H1 (cell line): ENCODE measurements at regions not wholly inside any gene's neighbourhood (a gene's known extent, or its start where the extent isn't known, plus 50 kb on each side); places are given as distances from the start of the nearest gene placed in this dataset.

Experiments
- CTCF ChIA-PET: fragments of 300-600 bp; sonication (Branson Sonifier 250); formaldehyde crosslinking; loops from one replicate; lab custom pipeline; 2021; ENCODE audit not compliant: partially characterized antibody; lab: Charles Lee
- POLR2A ChIA-PET: fragments of 300-600 bp; sonication (Branson Sonifier 250); formaldehyde crosslinking; loops from one replicate; lab custom pipeline; 2021; ENCODE audit warnings: inconsistent platforms; ENCODE audit not compliant: partially characterized antibody; lab: Charles Lee
- DNase-seq, 2 experiments: peaks; one replicate each; pipeline versions ENCODE4 v3.0.0 to v3.0.0-alpha.2; 2010 to 2022; ENCODE audit warnings: low spot score in 2 of 2, low read depth in 1 of 2, mixed read lengths in 1 of 2
- FAIRE-seq: peaks from 2 replicates; lab custom pipeline; 2011; peaks lifted over from hg19 to GRCh38; lab: Jason Lieb, UNC
- H2AFZ ChIP-seq: 2 replicates; pipeline ENCODE4 v1.8.1; 2012; ENCODE audit warnings: low read length, inconsistent platforms
- H2AK5ac ChIP-seq: 2 replicates; pipeline ENCODE4 v1.6.1; 2013; ENCODE audit warnings: low read depth, low read length
- H2BK120ac ChIP-seq: replicated peaks from 2 replicates; pipeline ENCODE3; 2013; ENCODE audit warnings: low read depth, low read length, inconsistent platforms
- H2BK12ac ChIP-seq: 2 replicates; pipeline ENCODE4 v1.6.1; 2013; ENCODE audit warnings: low read depth, low read length
- H2BK15ac ChIP-seq: 2 replicates; pipeline ENCODE4 v1.6.1; 2013; ENCODE audit warnings: low read length
- H2BK20ac ChIP-seq: 2 replicates; pipeline ENCODE4 v1.6.1; 2013; ENCODE audit warnings: low read length
- H2BK5ac ChIP-seq: 2 replicates; pipeline ENCODE4 v1.6.1; 2013; ENCODE audit warnings: low read depth, low read length
- H3K14ac ChIP-seq: 2 replicates; pipeline ENCODE4 v1.6.1; 2013; ENCODE audit warnings: inconsistent platforms; ENCODE audit not compliant: insufficient read length
- H3K18ac ChIP-seq: 2 replicates; pipeline ENCODE4 v1.6.1; 2013; ENCODE audit warnings: low read length; ENCODE audit errors: extremely low read depth
- H3K23ac ChIP-seq: 2 replicates; pipeline ENCODE4 v1.6.1; 2013; ENCODE audit warnings: inconsistent platforms; ENCODE audit not compliant: insufficient read length
- H3K23me2 ChIP-seq: 2 replicates; pipeline ENCODE4 v1.6.1; 2013; ENCODE audit warnings: low read depth, low read length
- H3K27ac ChIP-seq: 2 replicates; pipeline ENCODE4 v1.6.1; 2011; ENCODE audit warnings: low read depth, low read length, inconsistent platforms
- H3K27me3 ChIP-seq, 4 experiments: replicated peaks in 1 of 4; 1 replicate in 1 of 4; 2 replicates in 3 of 4; pipeline versions ENCODE4 v1.6.1 to v1.8.1; 2011 to 2013; ENCODE audit warnings: low read length in 3 of 4, mild to moderate bottlenecking in 3 of 4, inconsistent platforms in 2 of 4, mixed read lengths in 2 of 4, moderate library complexity in 1 of 4; ENCODE audit not compliant: control insufficient read depth in 3 of 4, insufficient read depth in 3 of 4; ENCODE audit errors: extremely low read depth in 1 of 4
- H3K36me3 ChIP-seq, 4 experiments: 2 replicates each; pipeline versions ENCODE4 v1.6.1 to v1.8.1; 2011 to 2013; ENCODE audit warnings: mild to moderate bottlenecking in 4 of 4, low read length in 3 of 4, moderate library complexity in 2 of 4, control low read depth in 1 of 4, inconsistent platforms in 1 of 4; ENCODE audit not compliant: insufficient read depth in 4 of 4, control insufficient read depth in 2 of 4
- H3K4ac ChIP-seq: replicated peaks from 2 replicates; pipeline ENCODE3; 2013; ENCODE audit warnings: low read length, low read depth, mixed read lengths, inconsistent platforms; ENCODE audit not compliant: insufficient read length
- H3K4me1 ChIP-seq, 4 experiments: replicated peaks in 1 of 4; 1 replicate in 1 of 4; 2 replicates in 3 of 4; pipeline versions ENCODE4 v1.6.1 to v1.8.1; 2011 to 2013; ENCODE audit warnings: low read length in 3 of 4, inconsistent platforms in 2 of 4, mixed read lengths in 1 of 4; ENCODE audit not compliant: insufficient read depth in 4 of 4, control insufficient read depth in 3 of 4
- H3K4me2 ChIP-seq, 2 experiments: 2 replicates each; pipeline versions ENCODE4 v1.6.1 to v1.8.1; 2011 to 2013; ENCODE audit warnings: low read depth in 2 of 2, low read length in 2 of 2, control low read depth in 1 of 2, inconsistent platforms in 1 of 2, mild to moderate bottlenecking in 1 of 2; ENCODE audit not compliant: insufficient read depth in 1 of 2
- H3K4me3 ChIP-seq, 4 experiments: fragments of 200-600, 300-600 bp in 1 of 4; sonication (generic), shearing (Covaris generic), sonication (Bioruptor Twin) in 1 of 4; 2 replicates each; pipeline versions ENCODE4 v1.5.1 to v1.8.1; 2011 to 2016; ENCODE audit warnings: low read length in 4 of 4, low read depth in 3 of 4, control low read depth in 2 of 4, inconsistent platforms in 2 of 4, mild to moderate bottlenecking in 2 of 4, mixed read lengths in 1 of 4, moderate library complexity in 1 of 4; ENCODE audit not compliant: insufficient read depth in 2 of 4; ENCODE audit errors: extremely low read depth in 1 of 4
- H3K56ac ChIP-seq: replicated peaks from 2 replicates; pipeline ENCODE3; 2013; ENCODE audit warnings: low read depth, mild to moderate bottlenecking, mixed read lengths, low read length, inconsistent platforms; ENCODE audit not compliant: insufficient read length
- H3K79me1 ChIP-seq: 2 replicates; pipeline ENCODE4 v1.6.1; 2013; ENCODE audit warnings: low read depth, low read length, control low read depth
- H3K79me2 ChIP-seq, 2 experiments: 2 replicates each; pipeline versions ENCODE4 v1.6.1 to v1.8.1; 2012 to 2013; ENCODE audit warnings: low read length in 2 of 2, mild to moderate bottlenecking in 2 of 2, inconsistent platforms in 1 of 2; ENCODE audit not compliant: insufficient read depth in 2 of 2, control insufficient read depth in 1 of 2
- H3K9ac ChIP-seq, 4 experiments: replicated peaks in 1 of 4; 1 replicate in 1 of 4; 2 replicates in 3 of 4; pipeline versions ENCODE4 v1.6.1 to v1.8.1; 2011 to 2013; ENCODE audit warnings: low read depth in 3 of 4, low read length in 3 of 4, control low read depth in 2 of 4, mild to moderate bottlenecking in 2 of 4, moderate library complexity in 2 of 4, inconsistent platforms in 1 of 4; ENCODE audit errors: extremely low read depth in 1 of 4
- H3K9me3 ChIP-seq, 2 experiments: 2 replicates each; pipeline versions ENCODE4 v1.6.1 to v1.8.1; 2012 to 2013; ENCODE audit warnings: mild to moderate bottlenecking in 2 of 2, moderate library complexity in 2 of 2, control low read depth in 1 of 2, inconsistent platforms in 1 of 2, low read depth in 1 of 2, low read length in 1 of 2, mixed read lengths in 1 of 2; ENCODE audit not compliant: insufficient read depth in 2 of 2
- H4K20me1 ChIP-seq, 2 experiments: replicated peaks in 1 of 2; 2 replicates each; pipeline versions ENCODE3 to v1.8.1; 2011 to 2013; ENCODE audit warnings: inconsistent platforms in 2 of 2, low read length in 2 of 2, mild to moderate bottlenecking in 1 of 2; ENCODE audit not compliant: insufficient read depth in 2 of 2, control insufficient read depth in 1 of 2
- H4K5ac ChIP-seq: 2 replicates; pipeline ENCODE4 v1.6.1; 2013; ENCODE audit warnings: low read length, low read depth, mixed read lengths, inconsistent platforms; ENCODE audit not compliant: insufficient read length
- H4K8ac ChIP-seq: 2 replicates; pipeline ENCODE4 v1.8.0; 2013; ENCODE audit warnings: mild to moderate bottlenecking, moderate library complexity, low read length, inconsistent platforms; ENCODE audit not compliant: insufficient read depth; ENCODE audit errors: extremely low read depth
- H4K91ac ChIP-seq: replicated peaks from 2 replicates; pipeline ENCODE3; 2013; ENCODE audit warnings: low read length, mixed read lengths, inconsistent platforms; ENCODE audit not compliant: insufficient read length
- SP4 ChIP-seq: IDR thresholded peaks from 2 replicates; pipeline ENCODE4 v1.6.1; 2012; ENCODE audit warnings: low read length, inconsistent platforms
- TEAD4 ChIP-seq: IDR thresholded peaks from 2 replicates; pipeline ENCODE4 v1.6.1; 2012; ENCODE audit warnings: low read depth, low read length, inconsistent platforms, mixed read lengths
- WGBS, 2 experiments: shearing (Covaris generic) in 1 of 2; methylation state at CpG; one replicate each; pipeline versions ENCODE4 v1.1.6 to v1.1.7; 2013 to 2015; ENCODE audit warnings: low lambda C conversion rate in 2 of 2, mixed read lengths in 2 of 2, inconsistent platforms in 1 of 2, low coverage in 1 of 2, missing lambda C conversion rate in 1 of 2; ENCODE audit not compliant: insufficient replicate concordance in 2 of 2, insufficient coverage in 1 of 2, insufficient read length in 1 of 2; ENCODE audit errors: extremely low coverage in 1 of 2, missing lambda C conversion rate in 1 of 2; 5-methylcytosine and 5-hydroxymethylcytosine counted together

DNA sequence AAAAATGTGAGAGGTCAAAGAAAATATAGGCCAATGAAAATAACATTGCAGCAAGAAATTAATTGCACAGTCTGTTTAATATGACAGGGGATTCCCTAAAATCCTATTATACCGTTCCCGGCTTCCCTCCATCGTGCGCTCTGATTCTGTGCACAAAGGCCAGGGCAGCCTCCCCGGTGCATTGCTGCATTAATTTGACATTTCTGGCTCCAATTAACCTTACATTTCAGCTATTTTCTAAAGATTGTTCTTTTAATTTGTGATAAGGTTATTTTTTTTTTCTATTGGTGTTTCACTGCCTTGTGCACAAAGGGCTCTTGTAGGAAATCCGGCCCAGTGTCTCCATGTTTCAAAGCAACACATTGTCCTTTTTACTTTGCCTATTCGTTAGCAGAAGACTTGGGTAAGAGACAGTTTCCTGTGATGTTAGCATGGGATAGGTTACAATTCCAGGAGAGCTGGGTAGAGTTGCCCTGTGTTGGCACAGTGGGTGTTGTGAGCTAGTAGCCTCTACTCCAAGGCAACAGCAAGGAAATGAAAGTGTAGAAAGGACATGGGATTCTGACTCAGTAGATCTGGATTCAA, 257.3 kb upstream of the IGF1R start:
- no peaks in the 10 kb centered on the region for H3K9me3 ChIP-seq
- no peak overlapping the region for H3K4me2 ChIP-seq
- no peaks in the 10 kb centered on the region for H3K36me3 ChIP-seq
- H4K5ac ChIP-seq = no peak overlapping the region
- H3K27ac ChIP-seq = no peak overlapping the region
- no peaks in the 10 kb centered on the region for H3K23me2 ChIP-seq
- no peak overlapping the region for H2BK12ac ChIP-seq
- FAIRE-seq = no peak
- no peaks in the 10 kb centered on the region for H4K20me1 ChIP-seq
- no peak overlapping the region for H3K23ac ChIP-seq
- H4K91ac ChIP-seq = no peak overlapping the region
- 91% methylated on average over 7 of the region's 7 CpGs; no CpG with 5 or more reads in 1 of the 2 experiments for WGBS, 2 experiments
- no peaks in the 10 kb centered on the region for H3K79me2 ChIP-seq
- H2BK20ac ChIP-seq = no peak overlapping the region
- DNase-seq = no peak
- CTCF ChIA-PET = interaction anchor here (0.7 to 1.3 kb wide), 2 partner anchors 9 to 14 kb away, joined by 5 to 6 read pairs; no protein-coding TSS in a partner anchor
- no peaks in the 10 kb centered on the region for H3K27me3 ChIP-seq
- no peak overlapping the region for H2BK15ac ChIP-seq
- no peak for TF ChIP-seq SP4
- TF ChIP-seq TEAD4 = no peak
- H3K4me1 ChIP-seq = peaks cover 0 to 4% (median 0%) of the 10 kb centered on the region in 4 experiments; a peak in 3 of 7 replicates
- POLR2A ChIA-PET = no interaction called here
- H2BK5ac ChIP-seq = no peak overlapping the region
- H4K8ac ChIP-seq = no peak overlapping the region
- H3K4me3 ChIP-seq = no peak overlapping the region
- H2BK120ac ChIP-seq = no peak overlapping the region
- H3K18ac ChIP-seq = no peak overlapping the region
- no peak overlapping the region for H2AK5ac ChIP-seq
- H2AFZ ChIP-seq = 0 out of 2 replicates have a peak overlapping the region, but pooled peaks have one; percentile 28
- no peak overlapping the region for H3K4ac ChIP-seq
- H3K56ac ChIP-seq = no peak overlapping the region
- H3K14ac ChIP-seq = no peak overlapping the region
- H3K9ac ChIP-seq = no peak overlapping the region
- H3K79me1 ChIP-seq = no peaks in the 10 kb centered on the region
